ENCODE measurements at regions not wholly inside any gene's neighbourhood (a gene's known extent, or its start where the extent isn't known, plus 50 kb on each side); places are given as distances from the start of the nearest gene placed in this dataset.

- Mint-ChIP-seq H3K27me3 (ENCODE audit: low read depth) (peaks cover 13% of the 10 kb centered on the region), H3K4me1 (no peaks in the 10 kb centered on the region), H3K4me3 (no peak overlapping the region), H3K36me3 (ENCODE audit: low read depth) (no peaks in the 10 kb centered on the region), H3K9me3 (no peaks in the 10 kb centered on the region), H3K27ac (ENCODE audit: unreplicated experiment) (no peak overlapping the region)
- no peak for TF ChIP-seq CTCF (conservative IDR thresholded peaks at IDR 0.05)
- DNase-seq (ENCODE audit: low read depth, low spot score), result no peak
Measured at GRCh38 chr10:108905821-108906220, 1017.5 kb downstream of the XPNPEP1 start.

- TF ChIP-seq CTCF (conservative IDR thresholded peaks at IDR 0.05), result no peak
- Mint-ChIP-seq H3K27me3 (ENCODE audit: low read depth) (peaks cover 8% of the 10 kb centered on the region), H3K9me3 (no peaks in the 10 kb centered on the region), H3K36me3 (ENCODE audit: low read depth) (no peaks in the 10 kb centered on the region), H3K4me1 (no peaks in the 10 kb centered on the region), H3K4me3 (no peak overlapping the region), H3K27ac (ENCODE audit: unreplicated experiment) (no peak overlapping the region)
- no peak for DNase-seq (ENCODE audit: low read depth, low spot score)
Measured at GRCh38 chr10:108905171-108905570, 1018.1 kb downstream of the XPNPEP1 start.

GRCh38 chr10:108904163-108904838 lies 1019.0 kb downstream of the XPNPEP1 start:
- Mint-ChIP-seq H3K36me3 (ENCODE audit: low read depth) (no peaks in the 10 kb centered on the region), H3K27me3 (ENCODE audit: low read depth) (peaks cover 5% of the 10 kb centered on the region), H3K27ac (ENCODE audit: unreplicated experiment) (no peak overlapping the region), H3K9me3 (no peaks in the 10 kb centered on the region), H3K4me1 (no peaks in the 10 kb centered on the region), H3K4me3 (no peak overlapping the region)
- TF ChIP-seq CTCF (conservative IDR thresholded peaks at IDR 0.05), result no peak
- no peak for DNase-seq (ENCODE audit: low read depth, low spot score)

- H3K36me3 Mint-ChIP-seq (ENCODE audit: low read depth), result no peaks in the 10 kb centered on the region
- H3K4me3 Mint-ChIP-seq, result no peak overlapping the region
- DNase-seq (ENCODE audit: low read depth, low spot score), result no peak
- no peaks in the 10 kb centered on the region for H3K4me1 Mint-ChIP-seq
- no peaks in the 10 kb centered on the region for H3K9me3 Mint-ChIP-seq
- H3K27ac Mint-ChIP-seq (ENCODE audit: unreplicated experiment), result no peak overlapping the region
- no peak for TF ChIP-seq CTCF (conservative IDR thresholded peaks at IDR 0.05)
- H3K27me3 Mint-ChIP-seq (ENCODE audit: low read depth), result peaks cover 1% of the 10 kb centered on the region
Measured at GRCh38 chr10:108902619-108903285, 1020.6 kb downstream of the XPNPEP1 start.

- Mint-ChIP-seq H3K27me3 (ENCODE audit: low read depth) (no peaks in the 10 kb centered on the region), H3K36me3 (ENCODE audit: low read depth) (no peaks in the 10 kb centered on the region), H3K27ac (ENCODE audit: unreplicated experiment) (no peak overlapping the region), H3K4me3 (no peak overlapping the region), H3K4me1 (no peaks in the 10 kb centered on the region), H3K9me3 (no peaks in the 10 kb centered on the region)
- no peak for TF ChIP-seq CTCF (conservative IDR thresholded peaks at IDR 0.05)
- DNase-seq (ENCODE audit: low read depth, low spot score), result no peak
Measured at GRCh38 chr10:108901781-108902618, 1021.3 kb downstream of the XPNPEP1 start.

Measured in neural crest cell (in vitro differentiated cells).